PFSK-1 (cell line): ENCODE measurements at regions not wholly inside any gene's neighbourhood (a gene's known extent, or its start where the extent isn't known, plus 50 kb on each side); places are given as distances from the start of the nearest gene placed in this dataset.

ENCODE experiments used
- POLR2AphosphoS5 ChIP-seq: IDR thresholded peaks from 2 replicates; pipeline ENCODE4 v1.6.1; 2012; ENCODE audit warnings: low read depth, mild to moderate bottlenecking, control low read depth, low read length, moderate library complexity
- REST ChIP-seq, 2 experiments: IDR thresholded peaks; 2 replicates each; pipeline versions ENCODE4 v1.6.1 to v1.8.0; 2011 to 2012; ENCODE audit warnings: low read depth in 2 of 2, low read length in 2 of 2, control low read depth in 1 of 2, inconsistent platforms in 1 of 2, mild to moderate bottlenecking in 1 of 2, moderate library complexity in 1 of 2; ENCODE audit not compliant: insufficient read depth in 1 of 2
- SIN3A ChIP-seq: IDR thresholded peaks from 2 replicates; pipeline ENCODE4 v1.6.1; 2012; ENCODE audit warnings: mild to moderate bottlenecking, low read length, moderate library complexity, borderline replicate concordance; ENCODE audit not compliant: insufficient read depth
- TAF1 ChIP-seq: IDR thresholded peaks from 2 replicates; pipeline ENCODE4 v1.6.1; 2012; ENCODE audit warnings: low read length, control low read depth, borderline replicate concordance; ENCODE audit not compliant: insufficient read depth

DNA sequence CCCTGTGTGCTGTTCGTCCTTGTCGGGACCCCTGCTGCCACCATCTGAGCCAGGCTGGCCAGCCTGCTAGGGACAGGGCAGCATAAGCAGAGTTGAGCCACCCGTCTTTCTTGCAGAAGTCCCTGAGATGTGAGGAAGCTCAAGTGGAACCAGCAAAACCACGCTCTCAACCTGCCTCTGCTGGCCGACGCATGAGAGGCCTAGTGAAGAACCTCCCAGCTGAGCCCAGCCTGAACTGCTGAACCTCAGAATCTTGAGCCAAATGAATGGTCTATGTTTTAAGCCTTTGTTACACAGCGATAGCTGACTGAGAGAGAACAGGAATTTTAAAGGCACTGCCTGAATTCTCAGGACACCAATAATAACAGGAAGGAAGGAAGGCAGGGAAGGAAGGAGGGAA is 98.9 kb upstream of the ADRA2C start:
- TF ChIP-seq TAF1, result no peak
- no peak for TF ChIP-seq REST (IDR thresholded peaks at IDR 0.05; ENCODE audit: insufficient read depth in 1 of 2, low read depth in 2 of 2, low read length in 2 of 2)
- TF ChIP-seq POLR2AphosphoS5, result no peak
- no peak for TF ChIP-seq SIN3A
